GM21717 (cell line): ENCODE measurements at regions not wholly inside any gene's neighbourhood (a gene's known extent, or its start where the extent isn't known, plus 50 kb on each side); places are given as distances from the start of the nearest gene placed in this dataset.

ENCODE experiments used
- ATAC-seq: cut with Tn5 transposase; IDR thresholded peaks from one replicate; pipeline ENCODE4 v1.9.1; 2021; ENCODE audit warnings: mild to moderate bottlenecking, moderate library complexity; ENCODE audit not compliant: unreplicated experiment

DNA sequence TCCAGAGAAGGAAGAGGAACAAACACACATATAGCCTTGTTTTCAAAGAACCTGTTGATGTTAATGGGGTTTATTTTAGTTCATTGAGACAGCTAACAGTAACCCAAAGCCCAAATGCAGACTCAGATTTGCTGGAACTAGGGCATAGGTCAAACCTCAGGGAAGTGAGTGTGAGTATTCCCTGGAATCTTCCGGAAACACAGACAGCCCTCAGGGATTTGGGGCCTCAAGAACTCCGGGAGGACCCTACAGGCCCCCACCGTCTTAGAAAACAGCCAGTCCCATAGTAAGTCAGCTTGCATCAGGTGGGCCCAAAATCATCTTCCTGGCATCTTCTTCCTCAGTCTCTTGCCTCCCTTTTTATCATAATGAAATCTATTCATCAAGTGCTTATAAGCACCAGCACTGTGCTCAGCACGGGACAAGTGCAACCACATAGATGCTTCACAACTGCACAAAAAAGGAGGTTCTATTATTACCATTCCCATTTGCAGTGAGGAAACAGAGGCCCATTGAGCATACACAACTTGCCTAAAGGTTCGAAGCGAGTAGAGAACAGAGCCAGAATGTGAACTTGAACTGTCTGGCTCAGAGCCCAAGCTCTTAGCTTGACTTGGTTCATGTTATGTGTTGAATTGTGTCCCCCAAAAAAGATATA is 50.2 kb upstream of the BCL11A start:
- no peak for ATAC-seq

DNA sequence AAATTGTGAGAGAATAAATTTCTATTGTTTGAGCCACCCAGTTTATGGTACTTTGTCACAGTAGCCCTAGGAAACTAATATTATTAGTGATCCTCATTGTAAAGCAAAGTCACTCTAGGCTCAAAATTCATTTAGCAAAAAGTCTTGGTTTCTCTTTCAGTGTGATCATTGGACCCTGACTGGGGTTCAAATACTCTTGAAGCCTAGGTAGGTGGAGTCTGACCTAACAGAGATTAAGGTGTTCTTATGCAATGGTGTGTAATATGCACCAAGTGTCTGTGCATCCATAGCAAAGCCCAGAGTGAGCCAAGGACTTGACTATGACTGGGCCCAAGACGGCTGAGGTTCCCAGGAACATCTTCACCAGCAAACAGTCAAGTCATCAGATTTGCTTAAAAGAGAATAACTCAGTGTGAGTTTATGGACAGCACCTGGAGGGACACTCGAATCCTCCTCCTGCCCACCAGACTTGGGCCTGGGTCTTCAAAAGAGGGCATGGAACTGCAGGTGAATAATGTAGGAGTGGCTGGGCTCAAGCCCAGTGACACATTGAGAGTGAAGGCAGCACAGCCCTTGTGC is 51.1 kb upstream of the BCL11A start:
- no peak for ATAC-seq

DNA sequence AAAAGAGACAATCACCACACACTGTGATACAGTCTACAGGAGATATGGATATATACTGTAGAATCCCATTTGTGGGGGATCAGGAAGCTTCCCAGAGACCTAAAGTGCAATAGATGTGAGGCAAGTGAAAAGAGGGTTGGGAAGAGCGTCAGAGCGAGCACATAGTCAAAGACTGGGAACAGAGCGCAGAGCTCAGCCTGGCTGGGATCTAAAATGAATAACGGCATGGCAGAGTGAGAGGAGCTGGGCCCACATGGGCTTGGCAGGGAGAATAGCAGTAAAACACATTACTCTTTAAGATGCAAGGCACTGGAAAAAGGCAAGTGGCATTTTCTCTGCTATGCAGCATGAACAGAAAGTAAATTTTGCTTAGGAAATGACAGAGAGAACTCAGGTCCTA is 52.4 kb upstream of the BCL11A start:
- ATAC-seq, result no peak

DNA sequence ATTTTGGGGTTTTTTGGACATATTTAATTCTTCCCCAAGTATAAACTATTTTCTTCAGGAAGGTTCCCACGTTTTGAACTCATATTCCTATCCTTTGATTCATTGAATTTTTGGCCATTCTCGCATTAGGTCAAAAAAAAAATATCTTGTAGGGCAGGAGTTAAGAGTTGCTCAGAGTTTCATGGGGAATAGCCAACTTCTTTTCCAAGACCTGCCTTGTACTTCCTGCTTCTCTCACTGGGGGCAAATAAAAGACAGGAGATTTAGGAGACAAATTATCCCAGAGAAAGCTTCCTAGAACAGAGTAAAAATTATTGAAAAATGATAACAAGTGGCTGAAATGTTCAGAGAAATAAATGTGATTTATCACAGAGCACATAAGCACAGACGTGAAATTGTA is 55.2 kb upstream of the BCL11A start:
- no peak for ATAC-seq

DNA sequence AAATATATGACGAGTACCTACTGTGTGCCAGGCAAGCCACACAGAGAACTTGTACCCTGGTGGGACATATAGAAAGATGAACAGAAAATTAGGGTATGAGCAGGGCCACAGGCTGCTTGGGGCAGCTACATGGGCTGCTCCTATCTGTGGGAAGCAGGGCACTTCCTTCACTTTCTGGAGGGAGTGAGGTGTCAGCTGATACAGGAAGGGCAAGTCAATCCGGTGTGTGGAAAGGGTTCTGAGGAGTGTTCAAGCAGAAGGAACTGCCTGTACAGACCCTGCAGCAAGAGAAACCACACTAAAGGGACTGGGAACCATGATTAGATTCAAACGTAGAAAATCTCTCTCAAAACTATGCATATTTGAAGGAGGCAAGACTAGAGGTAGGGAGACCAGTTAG is 58.6 kb upstream of the BCL11A start:
- no peak for ATAC-seq

DNA sequence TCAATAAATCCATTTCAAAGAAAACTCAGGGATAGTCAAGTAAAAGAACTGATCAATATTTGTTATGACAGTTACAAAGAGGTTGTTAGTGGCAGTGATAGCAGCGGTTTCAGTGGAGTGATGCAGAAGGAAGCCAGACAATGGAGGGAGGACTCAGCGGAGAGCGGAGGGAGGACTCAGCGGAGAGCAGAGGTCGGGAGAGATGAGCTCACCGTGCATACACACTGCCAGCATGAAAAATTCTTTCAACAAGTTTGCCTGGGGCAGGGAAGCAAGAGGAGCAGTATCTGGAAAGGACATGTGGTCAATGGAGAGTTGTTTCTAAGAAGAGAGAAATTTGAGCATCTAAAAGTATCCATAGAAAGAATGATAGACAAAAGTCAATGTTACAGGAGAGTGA is 60.9 kb upstream of the BCL11A start:
- ATAC-seq, result no peak

DNA sequence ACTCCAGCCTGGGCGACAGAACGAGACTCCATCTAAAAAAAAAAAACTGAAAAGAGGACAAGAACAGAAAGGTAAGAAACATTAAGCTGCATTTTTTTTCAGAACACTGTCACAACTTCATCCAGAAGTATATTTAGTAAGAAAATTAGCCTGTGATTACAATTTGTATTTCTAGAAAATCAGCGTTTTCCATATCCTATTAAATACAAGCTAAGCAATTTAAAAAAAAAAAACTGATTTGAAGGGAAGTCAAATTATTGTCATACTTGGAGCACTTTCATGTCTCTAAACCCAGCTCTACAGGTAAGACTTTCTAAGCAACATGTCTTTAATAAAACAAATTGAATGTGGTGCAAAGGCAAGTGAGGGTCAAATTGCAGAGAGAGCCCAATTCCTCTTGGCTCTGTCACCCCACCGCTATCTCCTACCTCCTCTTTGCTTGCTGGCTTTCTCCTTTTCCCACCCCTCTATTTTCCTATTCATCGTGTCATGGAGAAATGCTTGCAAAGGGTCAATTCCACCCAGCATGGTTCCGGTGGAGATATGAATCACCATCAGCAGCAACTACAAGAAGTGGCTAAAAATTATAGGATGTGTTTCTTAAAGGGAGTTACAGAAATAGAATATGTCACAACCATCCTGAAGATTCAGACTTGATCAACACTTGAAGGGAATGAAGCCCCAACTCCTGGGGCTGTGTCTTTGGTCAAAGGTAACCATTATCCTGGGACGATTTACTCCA is 68.4 kb upstream of the BCL11A start:
- ATAC-seq, result no peak

DNA sequence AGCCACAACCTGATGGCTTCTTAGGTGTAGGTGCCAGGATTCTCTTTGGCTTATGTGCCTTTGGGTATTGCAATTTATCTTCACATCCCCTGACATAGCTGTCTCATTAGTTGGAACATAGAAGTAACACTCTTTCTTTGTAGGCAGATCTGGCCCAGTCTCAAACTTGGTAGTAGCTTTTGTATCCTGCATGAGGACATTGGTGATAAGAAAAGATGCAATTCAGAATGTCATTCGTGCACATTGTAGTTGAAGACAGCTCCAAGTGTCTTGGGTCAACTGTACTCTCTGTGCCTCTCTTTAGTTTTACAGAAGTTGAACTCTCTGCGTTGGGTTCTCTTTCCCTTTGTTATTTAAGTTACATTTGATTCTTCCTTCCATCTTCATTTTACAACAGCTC is 69.6 kb upstream of the BCL11A start:
- ATAC-seq, result no peak

DNA sequence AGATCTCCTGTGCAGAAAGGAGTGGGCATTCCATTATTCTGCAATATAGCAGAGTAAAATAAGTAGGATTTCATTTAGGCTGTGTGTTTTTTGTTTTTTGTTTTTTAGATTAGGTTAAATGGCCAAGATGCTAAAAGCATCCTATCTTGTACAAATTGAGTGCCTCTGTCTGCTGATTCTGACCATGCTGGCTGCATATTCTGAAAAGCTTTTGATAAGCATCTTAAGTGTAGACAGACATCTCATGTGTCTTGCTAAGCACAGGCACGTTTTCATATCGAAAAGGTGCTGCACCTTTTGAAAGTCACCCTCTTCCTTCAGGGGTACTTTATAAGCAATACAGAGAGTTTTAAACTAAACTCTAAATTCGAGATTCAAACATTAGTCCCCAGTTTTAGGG is 74.0 kb upstream of the BCL11A start:
- ATAC-seq, result no peak

DNA sequence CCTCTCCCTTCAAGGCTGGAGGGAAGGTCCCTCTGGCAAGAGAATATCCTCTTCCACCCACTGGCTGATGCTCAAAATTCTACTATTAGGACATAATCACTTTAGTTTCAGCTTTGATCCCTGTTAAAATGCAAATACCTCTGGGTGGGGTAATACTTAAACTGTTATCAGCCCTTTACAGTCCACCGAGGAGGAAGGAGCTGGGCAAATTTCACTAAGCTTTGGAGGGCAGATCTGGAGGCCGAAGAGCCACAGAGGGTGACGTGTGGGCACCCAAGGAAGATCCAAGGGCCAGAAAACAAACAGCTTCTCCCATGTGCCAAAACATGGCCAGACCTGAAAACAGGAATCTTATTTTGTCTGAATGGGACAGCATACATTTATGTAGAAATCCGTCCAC is 74.6 kb upstream of the BCL11A start:
- ATAC-seq, result no peak

DNA sequence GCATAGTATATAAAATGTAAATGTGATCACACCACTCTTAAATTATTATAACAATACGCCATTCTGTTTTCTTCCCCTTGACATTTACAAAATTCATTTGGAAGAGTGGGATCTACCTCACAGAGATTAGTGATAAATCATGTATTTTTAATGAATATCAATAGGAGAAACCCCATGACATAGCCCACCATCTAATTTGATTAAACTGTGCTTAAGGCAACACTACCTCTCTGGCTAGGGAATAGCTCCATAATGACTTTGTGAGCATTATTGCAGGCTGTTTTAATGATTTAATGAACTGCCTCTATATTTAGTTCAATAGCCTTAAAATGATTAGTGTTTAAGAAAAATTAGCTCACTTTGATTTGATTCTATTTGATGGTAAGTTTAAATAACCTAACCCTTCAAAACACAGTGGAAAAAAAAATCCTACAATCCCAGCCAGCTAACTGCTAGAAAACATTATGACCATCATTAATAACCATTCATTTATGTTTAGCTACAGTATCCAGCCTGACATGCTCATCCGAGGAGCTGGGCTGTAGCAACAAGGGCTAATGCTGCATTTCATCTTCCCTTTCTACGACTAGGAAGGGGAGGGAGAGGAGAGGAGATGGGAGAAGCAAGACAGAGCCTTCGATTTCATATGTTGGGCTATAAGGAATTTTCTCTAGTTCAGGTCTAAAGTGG is 75.3 kb upstream of the BCL11A start:
- no peak for ATAC-seq

DNA sequence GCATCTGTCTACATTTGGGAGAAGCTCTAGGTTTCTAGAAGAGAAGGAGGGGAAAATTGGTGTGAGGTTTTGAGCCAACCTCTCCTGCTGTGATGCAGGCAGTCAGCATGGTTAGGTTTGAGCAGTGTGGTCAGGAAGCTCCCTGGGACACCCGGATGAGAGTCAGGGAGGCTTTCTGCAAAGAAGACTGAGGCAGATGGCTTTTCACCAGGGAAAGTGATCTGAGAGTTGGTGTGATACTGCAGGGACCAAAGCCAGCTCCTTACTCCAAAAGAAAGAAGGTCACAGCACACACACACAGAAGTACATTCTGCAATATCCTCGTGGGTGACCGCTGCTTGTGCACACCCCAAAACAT is 75.8 kb upstream of the BCL11A start:
- ATAC-seq, result no peak

DNA sequence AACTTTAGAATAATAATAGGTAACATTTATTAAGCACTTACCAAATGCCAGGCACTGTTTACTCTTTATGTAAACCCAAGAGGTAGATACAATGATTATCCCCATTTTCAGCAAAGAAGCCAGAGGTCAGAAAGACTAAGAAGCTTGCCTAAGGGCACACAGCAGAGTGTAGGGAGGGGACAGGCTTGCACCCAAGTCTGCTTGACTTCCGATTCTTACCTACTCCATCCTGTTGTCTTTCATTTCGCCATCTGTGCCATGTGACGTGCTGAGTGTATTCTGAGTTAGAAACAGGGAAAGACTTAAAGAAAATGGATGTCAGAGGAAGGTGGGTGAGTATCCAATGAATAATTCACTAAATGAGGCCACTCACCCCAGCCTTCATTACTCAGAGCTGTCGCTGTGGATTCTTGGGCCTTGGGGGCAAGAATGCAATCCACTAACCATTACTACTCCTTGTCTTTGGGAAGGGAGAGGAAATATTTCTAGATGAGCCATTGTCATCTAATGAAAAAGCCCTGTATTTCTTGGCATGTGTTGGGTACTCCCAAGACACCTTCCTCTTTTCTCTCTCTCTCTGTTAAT is 76.4 kb upstream of the BCL11A start:
- no peak for ATAC-seq

DNA sequence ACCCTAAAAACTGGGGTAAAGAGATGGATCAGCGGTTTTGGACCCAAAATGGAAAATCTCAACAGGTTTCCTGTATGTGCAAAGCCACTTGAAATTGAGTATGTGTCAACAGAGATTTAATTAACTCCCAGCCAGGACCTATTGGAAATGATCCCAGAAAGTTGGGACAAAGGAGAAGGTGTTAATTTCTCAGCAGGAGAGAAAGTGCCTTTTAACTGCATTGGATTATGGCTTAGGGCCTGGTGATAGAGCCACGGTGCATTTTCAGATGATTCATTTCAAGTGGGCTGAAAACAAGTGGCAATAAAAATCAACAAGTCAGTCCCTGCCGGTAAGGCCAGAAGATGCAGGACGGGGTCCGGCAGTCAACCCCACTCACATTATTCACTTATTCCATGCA is 80.2 kb upstream of the BCL11A start:
- no peak for ATAC-seq

DNA sequence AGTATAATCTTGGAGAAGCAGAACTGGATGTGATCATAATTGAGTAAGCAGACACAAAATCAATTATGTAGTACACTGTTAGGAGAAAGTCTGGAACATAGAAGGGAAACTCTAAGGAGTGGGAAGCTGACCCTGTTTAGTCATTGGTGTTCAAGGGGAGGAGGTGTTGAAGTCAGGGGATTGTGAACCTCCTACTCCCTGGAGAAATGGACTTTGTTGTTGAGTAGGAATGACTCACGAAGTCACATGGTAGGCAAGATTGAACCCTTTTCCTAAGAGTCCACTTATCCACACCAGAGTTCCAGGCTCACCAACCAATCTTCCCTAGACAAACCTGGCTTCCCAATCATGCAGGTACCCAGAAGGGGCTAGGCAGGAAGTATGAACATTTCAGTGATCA is 81.0 kb upstream of the BCL11A start:
- no peak for ATAC-seq

DNA sequence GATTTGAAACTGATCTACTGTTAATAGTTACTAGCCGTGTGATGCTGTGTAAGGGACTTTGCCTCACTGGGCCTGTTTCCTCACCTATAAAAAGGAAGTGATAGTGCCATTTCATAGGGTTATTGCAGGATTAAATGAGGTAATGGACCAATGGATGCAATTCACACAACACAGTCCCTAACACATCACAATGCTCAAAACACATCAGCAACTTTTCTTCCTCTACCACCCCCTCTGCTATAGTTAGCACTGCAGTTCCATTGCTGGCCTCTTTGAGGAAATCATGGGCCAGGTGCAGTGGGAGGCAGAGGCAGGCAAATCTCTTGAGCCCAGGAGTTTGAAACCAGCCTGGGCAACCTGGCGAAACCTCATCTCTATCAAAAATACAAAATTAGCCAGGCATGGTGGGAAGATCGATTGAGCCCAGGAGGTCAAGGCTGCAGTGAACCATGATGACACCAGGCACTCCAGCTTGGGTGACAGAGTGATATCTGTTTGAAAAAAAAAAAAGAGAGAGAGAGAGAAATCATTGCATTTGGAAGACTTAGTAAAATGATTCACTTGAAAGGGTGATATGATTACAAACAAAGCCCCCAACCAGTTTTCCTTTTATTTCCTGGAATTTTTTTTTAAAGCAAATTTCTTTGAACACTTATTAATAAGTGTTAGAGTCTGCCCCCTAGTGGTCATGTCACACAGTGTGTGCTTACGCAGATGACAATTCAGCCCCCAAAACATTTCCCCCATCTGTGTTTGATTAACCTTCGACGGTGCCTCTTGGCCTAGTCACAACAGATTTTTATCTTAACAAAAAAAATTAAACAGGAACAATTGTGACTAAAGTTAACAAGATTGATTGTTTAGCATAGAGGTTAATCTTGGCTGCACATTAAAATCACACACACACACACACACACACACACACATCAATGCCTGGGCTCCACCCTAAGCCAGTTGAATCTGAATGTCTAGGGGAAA is 88.6 kb upstream of the BCL11A start:
- ATAC-seq, result peak; percentile 56

DNA sequence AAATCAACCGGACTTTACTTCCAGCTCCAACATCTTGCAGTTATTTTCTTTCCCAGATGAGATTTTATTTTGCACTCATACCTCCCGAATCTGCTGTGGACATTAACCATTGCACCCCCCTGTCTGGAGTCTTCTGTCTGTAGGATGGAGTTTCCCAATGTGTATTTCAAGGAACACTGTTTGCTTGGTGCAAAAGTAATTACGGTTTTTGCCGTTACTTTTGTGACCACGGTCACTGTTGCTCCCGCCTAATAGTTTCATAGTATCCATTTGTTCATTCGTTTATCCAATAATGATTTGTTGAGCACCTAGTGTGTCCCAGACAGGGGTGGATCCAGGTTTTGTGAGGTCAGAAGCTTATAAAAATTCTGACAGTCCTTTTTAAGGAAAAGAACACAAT is 90.3 kb upstream of the BCL11A start:
- ATAC-seq, result no peak

DNA sequence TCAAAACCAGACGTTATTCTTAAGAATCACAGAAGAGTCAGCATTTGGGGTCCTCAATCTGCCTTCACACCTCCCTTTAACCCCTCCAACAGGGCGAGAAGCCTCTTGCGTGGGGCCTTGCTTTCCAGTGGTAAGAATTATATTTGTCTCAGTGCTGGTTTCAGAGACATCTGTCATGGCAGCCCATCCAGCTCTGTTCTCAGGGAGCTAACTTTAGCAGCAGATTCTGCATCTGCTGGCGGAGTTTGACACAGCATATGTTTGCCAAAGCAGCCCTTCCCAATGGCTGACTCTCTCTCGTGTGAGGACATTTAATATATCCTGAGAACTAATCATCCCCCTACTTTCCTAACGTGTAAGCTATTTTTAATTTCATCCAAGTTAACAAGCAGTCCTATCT is 91.5 kb upstream of the BCL11A start:
- ATAC-seq, result no peak

DNA sequence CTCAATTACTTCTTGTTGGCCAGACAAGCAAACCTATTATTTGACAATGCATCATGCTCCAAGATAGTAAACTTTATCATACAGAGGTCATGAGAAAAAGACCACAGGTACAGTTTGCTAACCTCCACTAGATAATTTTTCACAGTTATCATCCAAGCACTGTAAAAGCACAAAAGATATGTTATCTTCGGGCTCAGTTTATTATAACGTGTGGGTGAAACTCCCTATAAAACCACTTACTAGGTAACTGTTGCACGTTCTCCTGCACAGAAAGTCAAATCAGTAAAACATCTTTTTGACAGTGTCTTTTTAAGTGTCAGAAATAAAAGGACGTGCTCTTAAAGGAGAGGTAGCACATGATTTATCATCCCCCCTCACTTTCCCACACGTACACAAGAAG is 94.7 kb upstream of the BCL11A start:
- ATAC-seq, result no peak

DNA sequence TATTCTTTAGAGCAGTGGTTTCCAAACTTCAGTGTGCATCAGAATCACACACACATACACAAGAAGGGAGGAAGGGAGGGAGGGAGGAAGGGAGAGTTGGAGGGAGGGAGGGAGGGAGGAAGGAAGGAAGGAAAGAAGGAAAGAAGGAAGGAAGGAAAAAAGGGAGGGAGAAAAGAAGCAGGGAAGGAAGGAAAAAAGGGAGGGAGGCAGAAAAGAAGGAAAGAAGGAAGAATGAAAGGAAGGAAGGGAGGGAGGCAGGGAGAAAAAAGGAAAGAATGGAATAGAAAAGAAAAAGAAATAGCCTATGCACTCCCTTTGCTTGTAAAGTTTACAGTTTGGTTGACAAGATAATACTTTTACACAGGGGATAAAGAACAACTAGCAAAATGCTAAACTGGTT is 96.3 kb upstream of the BCL11A start:
- ATAC-seq, result no peak
